Renal cortical epithelial cell (primary cell): ENCODE measurements at regions not wholly inside any gene's neighbourhood (a gene's known extent, or its start where the extent isn't known, plus 50 kb on each side); places are given as distances from the start of the nearest gene placed in this dataset.
"Not testable (repeated sequence)": the region's sequence is repeated elsewhere in the genome, so short reads cannot be mapped to it uniquely, and the experiment has no call there.

Experiments used
- DNase-seq: peaks from one replicate; pipeline ENCODE4 v3.0.0-alpha.2; 2011; ENCODE audit warnings: low read depth

- DNase-seq: not testable (repeated sequence)
Measured at GRCh38 chr1:147348592-147348991, 106.1 kb downstream of the CHD1L start.

- no peak for DNase-seq
Measured at GRCh38 chr1:147349533-147349932, 107.0 kb downstream of the CHD1L start.

- no peak for DNase-seq
Measured at GRCh38 chr1:147351140-147351835, 108.8 kb downstream of the CHD1L start.

- no peak for DNase-seq
Measured at GRCh38 chr1:147377263-147378246, 135.1 kb downstream of the CHD1L start.

GRCh38 chr1:147379889-147380288, 137.4 kb downstream of the CHD1L start:
- DNase-seq: no peak

GRCh38 chr1:147384804-147385203, 142.3 kb downstream of the CHD1L start:
- DNase-seq: no peak

- no peak for DNase-seq
Measured at GRCh38 chr1:147388969-147389368, 146.5 kb downstream of the CHD1L start.

GRCh38 chr1:147389532-147390184, 147.2 kb downstream of the CHD1L start:
- peak; percentile 41 for DNase-seq

GRCh38 chr1:147390185-147390542, 147.7 kb downstream of the CHD1L start:
- DNase-seq: no peak

GRCh38 chr1:147391114-147391513, 148.6 kb downstream of the CHD1L start:
- no peak for DNase-seq

GRCh38 chr1:147402326-147403045, 138.8 kb upstream of the BCL9 start:
- not testable (repeated sequence) for DNase-seq

GRCh38 chr1:147404344-147404743, 137.0 kb upstream of the BCL9 start:
- not testable (repeated sequence) for DNase-seq

- no peak for DNase-seq
Measured at GRCh38 chr1:147409886-147410285, 131.4 kb upstream of the BCL9 start.

GRCh38 chr1:147413110-147413605, 128.1 kb upstream of the BCL9 start:
- no peak for DNase-seq

- no peak for DNase-seq
Measured at GRCh38 chr1:147414505-147415163, 126.7 kb upstream of the BCL9 start.

- DNase-seq: no peak
Measured at GRCh38 chr1:147417024-147417423, 124.3 kb upstream of the BCL9 start.

GRCh38 chr1:147423100-147423827, 118.0 kb upstream of the BCL9 start:
- DNase-seq: not testable (repeated sequence)

GRCh38 chr1:147434921-147435320, 106.4 kb upstream of the BCL9 start:
- no peak for DNase-seq

GRCh38 chr1:147444381-147444780, 96.9 kb upstream of the BCL9 start:
- no peak for DNase-seq

GRCh38 chr1:147451628-147452027, 89.7 kb upstream of the BCL9 start:
- DNase-seq: no peak
